GM23338 (cell line): ENCODE measurements at regions not wholly inside any gene's neighbourhood (a gene's known extent, or its start where the extent isn't known, plus 50 kb on each side); places are given as distances from the start of the nearest gene placed in this dataset.

Experiments used
- ATAC-seq: fragments of 200-7000 bp; cut with Tn5 transposase; 3 replicates; pipeline ENCODE4 v1.9.1; 2020
- DNase-seq: peaks from one replicate; pipeline ENCODE4 v3.0.0-alpha.2; 2015; ENCODE audit warnings: low spot score
- H2AFZ ChIP-seq: fragments of 200-600 bp; sonication (generic); 2 replicates; pipeline ENCODE4 v1.8.0; 2016; ENCODE audit warnings: antibody characterized with exemption, mild to moderate bottlenecking, moderate library complexity
- H3F3A ChIP-seq: fragments of 200-600 bp; sonication (generic); replicated peaks from 2 replicates; pipeline ENCODE4 v1.8.0; 2017; ENCODE audit warnings: antibody characterized with exemption, mixed run types, low read depth
- H3K27ac ChIP-seq: fragments of 200-600 bp; sonication (generic); 2 replicates; pipeline ENCODE4 v1.6.1; 2016; ENCODE audit warnings: low read depth
- H3K27me3 ChIP-seq: fragments of 200-600 bp; sonication (generic); 2 replicates; pipeline ENCODE4 v1.8.0; 2016; ENCODE audit warnings: mild to moderate bottlenecking, mixed run types, moderate library complexity; ENCODE audit not compliant: insufficient read depth
- H3K36me3 ChIP-seq: fragments of 200-600 bp; sonication (generic); 2 replicates; pipeline ENCODE4 v1.8.0; 2016; ENCODE audit warnings: mild to moderate bottlenecking; ENCODE audit not compliant: insufficient read depth
- H3K4me1 ChIP-seq: fragments of 200-600 bp; sonication (generic); 2 replicates; pipeline ENCODE4 v1.8.0; 2016; ENCODE audit warnings: mild to moderate bottlenecking, moderate library complexity; ENCODE audit not compliant: insufficient read depth
- H3K4me2 ChIP-seq: fragments of 200-600 bp; sonication (generic); 2 replicates; pipeline ENCODE4 v1.7.1; 2017; ENCODE audit warnings: mixed run types
- H3K4me3 ChIP-seq: fragments of 200-600 bp; sonication (generic); 2 replicates; pipeline ENCODE4 v1.6.1; 2016; ENCODE audit warnings: mixed run types
- H3K79me2 ChIP-seq: fragments of 200-600 bp; sonication (generic); replicated peaks from 2 replicates; pipeline ENCODE4 v1.8.0; 2017; ENCODE audit warnings: mild to moderate bottlenecking; ENCODE audit not compliant: insufficient read depth
- H3K9me2 ChIP-seq: fragments of 200-600 bp; sonication (generic); 2 replicates; pipeline ENCODE4 v1.8.0; 2017; ENCODE audit not compliant: insufficient read depth
- H4K20me1 ChIP-seq: fragments of 200-600 bp; sonication (generic); replicated peaks from 2 replicates; pipeline ENCODE4 v1.8.0; 2017; ENCODE audit warnings: mild to moderate bottlenecking; ENCODE audit not compliant: insufficient read depth
- H3K27ac Mint-ChIP-seq: 2 replicates; pipeline ENCODE4 v1.8.0; 2020; ENCODE audit warnings: inconsistent platforms, mild to moderate bottlenecking, moderate library complexity, mixed read lengths
- H3K27me3 Mint-ChIP-seq: 3 replicates; pipeline ENCODE4 v1.8.0; 2022; ENCODE audit warnings: low read depth, mild to moderate bottlenecking, moderate library complexity, mixed read lengths, inconsistent platforms; ENCODE audit not compliant: insufficient read depth, poor library complexity
- H3K36me3 Mint-ChIP-seq: 3 replicates; pipeline ENCODE4 v1.8.0; 2021; ENCODE audit warnings: low read depth, mild to moderate bottlenecking, inconsistent platforms, moderate library complexity, mixed read lengths
- H3K4me1 Mint-ChIP-seq: 3 replicates; pipeline ENCODE4 v1.8.0; 2020; ENCODE audit warnings: mild to moderate bottlenecking, inconsistent platforms, mixed read lengths
- H3K4me3 Mint-ChIP-seq: 3 replicates; pipeline ENCODE4 v1.8.0; 2021; ENCODE audit warnings: moderate library complexity, mild to moderate bottlenecking, inconsistent platforms, mixed read lengths
- H3K9me3 Mint-ChIP-seq: 3 replicates; pipeline ENCODE4 v1.8.0; 2020; ENCODE audit warnings: moderate library complexity, mild to moderate bottlenecking, inconsistent platforms, mixed read lengths
- CREB1 ChIP-seq: fragments of 250-450 bp; sonication (Bioruptor Pico); IDR thresholded peaks from 2 replicates; pipeline ENCODE4 v1.5.0; 2020; ENCODE audit warnings: low read depth, mild to moderate bottlenecking, moderate library complexity
- EZH2 ChIP-seq: fragments of 200-600 bp; sonication (generic); IDR thresholded peaks from one replicate; pipeline ENCODE4 v1.8.0; 2017; ENCODE audit warnings: antibody characterized with exemption, mild to moderate bottlenecking, low read depth; ENCODE audit not compliant: unreplicated experiment
- EZH2phosphoT487 ChIP-seq: fragments of 200-600 bp; sonication (generic); IDR thresholded peaks from one replicate; pipeline ENCODE4 v1.8.1; 2018; ENCODE audit warnings: antibody characterized with exemption; ENCODE audit not compliant: unreplicated experiment
- JUNB ChIP-seq: IDR thresholded peaks from one replicate; pipeline ENCODE4 v1.6.1; 2016; ENCODE audit warnings: antibody characterized with exemption; ENCODE audit not compliant: unreplicated experiment
- NANOG ChIP-seq: IDR thresholded peaks from 2 replicates; pipeline ENCODE4 v1.6.1; 2016; ENCODE audit warnings: antibody characterized with exemption, borderline replicate concordance
- POLR2AphosphoS5 ChIP-seq: IDR thresholded peaks from 2 replicates; pipeline ENCODE4 v1.6.1; 2016; ENCODE audit warnings: antibody characterized with exemption, low read depth
- REST ChIP-seq: IDR thresholded peaks from one replicate; pipeline ENCODE4 v1.6.1; 2018; ENCODE audit warnings: antibody characterized with exemption; ENCODE audit not compliant: unreplicated experiment
- STAT1 ChIP-seq: IDR thresholded peaks from one replicate; pipeline ENCODE4 v1.6.1; 2016; ENCODE audit warnings: antibody characterized with exemption; ENCODE audit not compliant: unreplicated experiment
- ZNF114 ChIP-seq: fragments of 250-450 bp; sonication (Bioruptor Pico); IDR thresholded peaks from 2 replicates; pipeline ENCODE4 v1.5.0; 2020; ENCODE audit warnings: mild to moderate bottlenecking, moderate library complexity
- ZNF331 ChIP-seq: fragments of 250-450 bp; sonication (Bioruptor Pico); IDR thresholded peaks from 2 replicates; pipeline ENCODE4 v1.5.0; 2020; ENCODE audit warnings: low read depth, mild to moderate bottlenecking, moderate library complexity
- TF ChIP-seq, protein P1 (sequence below), 2 experiments: fragments of 200-600 bp in 1 of 2; sonication (generic) in 1 of 2; conservative IDR thresholded peaks; 2 replicates each; pipeline versions ENCODE4 v1.5.1 to v1.6.1; 2016 to 2017; ENCODE audit warnings: antibody characterized with exemption in 2 of 2, low read depth in 2 of 2, mild to moderate bottlenecking in 2 of 2, moderate library complexity in 1 of 2
- TF ChIP-seq, protein P2 (sequence below): IDR thresholded peaks from 2 replicates; pipeline ENCODE4 v1.6.1; 2016; ENCODE audit warnings: antibody characterized with exemption

GRCh38 chr7:57210212-57210611 lies 78.0 kb upstream of the ZNF479 start (continued):
- TF ChIP-seq, protein P1, sequence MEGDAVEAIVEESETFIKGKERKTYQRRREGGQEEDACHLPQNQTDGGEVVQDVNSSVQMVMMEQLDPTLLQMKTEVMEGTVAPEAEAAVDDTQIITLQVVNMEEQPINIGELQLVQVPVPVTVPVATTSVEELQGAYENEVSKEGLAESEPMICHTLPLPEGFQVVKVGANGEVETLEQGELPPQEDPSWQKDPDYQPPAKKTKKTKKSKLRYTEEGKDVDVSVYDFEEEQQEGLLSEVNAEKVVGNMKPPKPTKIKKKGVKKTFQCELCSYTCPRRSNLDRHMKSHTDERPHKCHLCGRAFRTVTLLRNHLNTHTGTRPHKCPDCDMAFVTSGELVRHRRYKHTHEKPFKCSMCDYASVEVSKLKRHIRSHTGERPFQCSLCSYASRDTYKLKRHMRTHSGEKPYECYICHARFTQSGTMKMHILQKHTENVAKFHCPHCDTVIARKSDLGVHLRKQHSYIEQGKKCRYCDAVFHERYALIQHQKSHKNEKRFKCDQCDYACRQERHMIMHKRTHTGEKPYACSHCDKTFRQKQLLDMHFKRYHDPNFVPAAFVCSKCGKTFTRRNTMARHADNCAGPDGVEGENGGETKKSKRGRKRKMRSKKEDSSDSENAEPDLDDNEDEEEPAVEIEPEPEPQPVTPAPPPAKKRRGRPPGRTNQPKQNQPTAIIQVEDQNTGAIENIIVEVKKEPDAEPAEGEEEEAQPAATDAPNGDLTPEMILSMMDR (conservative IDR thresholded peaks at IDR 0.05; ENCODE audit: low read depth in 2 of 2): no peak
- TF ChIP-seq NANOG (no peak), REST (no peak), JUNB (no peak), POLR2AphosphoS5 (no peak), EZH2 (no peak), CREB1 (CRISPR knock-in tag) (no peak), ZNF331 (no peak), ZNF114 (CRISPR knock-in tag) (no peak)
- TF ChIP-seq, protein P2, sequence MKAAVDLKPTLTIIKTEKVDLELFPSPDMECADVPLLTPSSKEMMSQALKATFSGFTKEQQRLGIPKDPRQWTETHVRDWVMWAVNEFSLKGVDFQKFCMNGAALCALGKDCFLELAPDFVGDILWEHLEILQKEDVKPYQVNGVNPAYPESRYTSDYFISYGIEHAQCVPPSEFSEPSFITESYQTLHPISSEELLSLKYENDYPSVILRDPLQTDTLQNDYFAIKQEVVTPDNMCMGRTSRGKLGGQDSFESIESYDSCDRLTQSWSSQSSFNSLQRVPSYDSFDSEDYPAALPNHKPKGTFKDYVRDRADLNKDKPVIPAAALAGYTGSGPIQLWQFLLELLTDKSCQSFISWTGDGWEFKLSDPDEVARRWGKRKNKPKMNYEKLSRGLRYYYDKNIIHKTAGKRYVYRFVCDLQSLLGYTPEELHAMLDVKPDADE: no peak

DNA sequence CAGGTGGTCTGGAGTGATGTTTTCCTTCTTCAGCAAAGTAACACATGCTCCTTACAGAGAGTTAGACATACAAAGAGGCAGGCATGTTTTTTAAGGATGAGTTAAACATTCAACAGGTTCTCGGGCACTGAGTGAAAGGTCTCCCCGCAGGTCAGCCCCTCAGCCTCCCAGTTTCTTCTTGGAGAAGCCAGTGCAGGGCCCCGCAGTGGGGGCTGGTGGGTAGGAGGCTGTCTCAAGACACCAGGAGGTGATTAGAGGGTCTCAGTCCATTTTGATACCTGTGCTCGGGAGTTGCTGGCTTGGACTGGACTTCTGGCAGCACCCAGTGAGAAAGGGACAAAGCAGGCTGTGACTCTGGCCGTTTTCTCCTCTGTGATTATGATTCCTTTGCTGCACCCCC lies 78.6 kb upstream of the ZNF479 start:
- H3K9me2 ChIP-seq: no peaks in the 10 kb centered on the region
- H3K79me2 ChIP-seq: no peaks in the 10 kb centered on the region
- H3F3A ChIP-seq: no peaks in the 10 kb centered on the region
- peaks cover 98% of the 10 kb centered on the region for H3K9me3 Mint-ChIP-seq
- no peaks in the 10 kb centered on the region for H4K20me1 ChIP-seq
- H3K36me3 Mint-ChIP-seq: peaks cover 67% of the 10 kb centered on the region
- H3K4me3 ChIP-seq: no peak overlapping the region
- no peaks in the 10 kb centered on the region for H3K4me1 ChIP-seq
- H3K27me3 ChIP-seq: no peaks in the 10 kb centered on the region
- no peaks in the 10 kb centered on the region for H3K36me3 ChIP-seq
- no peak overlapping the region for H3K27ac Mint-ChIP-seq
- H3K4me1 Mint-ChIP-seq: no peaks in the 10 kb centered on the region
- no peak overlapping the region for H3K4me2 ChIP-seq
- H3K4me3 Mint-ChIP-seq: no peak overlapping the region
- DNase-seq: no peak
- no peak for ATAC-seq
- no peak overlapping the region for H3K27ac ChIP-seq
- H2AFZ ChIP-seq: no peak overlapping the region
- H3K27me3 Mint-ChIP-seq: peaks cover 4% of the 10 kb centered on the region
- no peak for TF ChIP-seq ZNF114 (CRISPR knock-in tag)
- no peak for TF ChIP-seq CREB1 (CRISPR knock-in tag)
- TF ChIP-seq, protein P1 (conservative IDR thresholded peaks at IDR 0.05; ENCODE audit: low read depth in 2 of 2): no peak
- TF ChIP-seq STAT1: no peak
- TF ChIP-seq EZH2: no peak
- no peak for TF ChIP-seq POLR2AphosphoS5
- no peak for TF ChIP-seq EZH2phosphoT487
- TF ChIP-seq JUNB: no peak
